ENCODE measurements at regions not wholly inside any gene's neighbourhood (a gene's known extent, or its start where the extent isn't known, plus 50 kb on each side); places are given as distances from the start of the nearest gene placed in this dataset.
"Not testable (repeated sequence)": the region's sequence is repeated elsewhere in the genome, so short reads cannot be mapped to it uniquely, and the experiment has no call there.

- peaks cover 6% of the 10 kb centered on the region for H3K36me3 Mint-ChIP-seq (ENCODE audit: low read depth)
Observed at GRCh38 chr1:199029855-199030254, 391.0 kb downstream of the PTPRC start.

GRCh38 chr1:199030541-199030940 lies 391.7 kb downstream of the PTPRC start:
- not testable (repeated sequence) for H3K4me1 Mint-ChIP-seq; H3K4me3 Mint-ChIP-seq; H3K27ac Mint-ChIP-seq; H3K36me3 Mint-ChIP-seq (ENCODE audit: low read depth); H3K27me3 Mint-ChIP-seq (ENCODE audit: low read depth); H3K9me3 Mint-ChIP-seq

More at GRCh38 chr1:199029855-199030254, 391.0 kb downstream of the PTPRC start:
- Mint-ChIP-seq H3K27me3 (ENCODE audit: low read depth) (no peaks in the 10 kb centered on the region), H3K27ac (no peak overlapping the region), H3K4me1 (no peaks in the 10 kb centered on the region), H3K4me3 (no peak overlapping the region), H3K9me3 (peaks cover 9% of the 10 kb centered on the region)
- no peak for TF ChIP-seq CTCF (IDR thresholded peaks at IDR 0.05; ENCODE audit: unreplicated experiment in 3 of 3)

GRCh38 chr1:199031170-199031569 lies 392.3 kb downstream of the PTPRC start:
- H3K4me3 Mint-ChIP-seq; H3K36me3 Mint-ChIP-seq (ENCODE audit: low read depth); H3K27me3 Mint-ChIP-seq (ENCODE audit: low read depth); H3K4me1 Mint-ChIP-seq; H3K27ac Mint-ChIP-seq; H3K9me3 Mint-ChIP-seq: not testable (repeated sequence)

GRCh38 chr1:199032479-199032878 lies 393.6 kb downstream of the PTPRC start:
- not testable (repeated sequence) for H3K27me3 Mint-ChIP-seq (ENCODE audit: low read depth); H3K4me3 Mint-ChIP-seq; H3K36me3 Mint-ChIP-seq (ENCODE audit: low read depth); H3K4me1 Mint-ChIP-seq; H3K9me3 Mint-ChIP-seq; H3K27ac Mint-ChIP-seq

GRCh38 chr1:199033661-199034060 lies 394.8 kb downstream of the PTPRC start:
- Mint-ChIP-seq H3K27me3 (ENCODE audit: low read depth) (no peaks in the 10 kb centered on the region), H3K27ac (no peak overlapping the region), H3K4me3 (no peak overlapping the region), H3K4me1 (no peaks in the 10 kb centered on the region), H3K9me3 (peaks cover 7% of the 10 kb centered on the region), H3K36me3 (ENCODE audit: low read depth) (peaks cover 6% of the 10 kb centered on the region)
- no peak for TF ChIP-seq CTCF (IDR thresholded peaks at IDR 0.05; ENCODE audit: unreplicated experiment in 3 of 3)

- peaks cover 3% of the 10 kb centered on the region for H3K27me3 Mint-ChIP-seq (ENCODE audit: low read depth)
- no peak for TF ChIP-seq CTCF (IDR thresholded peaks at IDR 0.05; ENCODE audit: unreplicated experiment in 3 of 3)
Observed at GRCh38 chr1:199038156-199038555, 399.3 kb downstream of the PTPRC start.

GRCh38 chr1:199040076-199040905 lies 401.5 kb downstream of the PTPRC start:
- TF ChIP-seq CTCF (IDR thresholded peaks at IDR 0.05; ENCODE audit: unreplicated experiment in 3 of 3): no peak
- Mint-ChIP-seq H3K4me1 (no peaks in the 10 kb centered on the region), H3K27me3 (ENCODE audit: low read depth) (peaks cover 3% of the 10 kb centered on the region), H3K36me3 (ENCODE audit: low read depth) (no peaks in the 10 kb centered on the region), H3K27ac (no peak overlapping the region), H3K9me3 (no peaks in the 10 kb centered on the region), H3K4me3 (no peak overlapping the region)

More at GRCh38 chr1:199038156-199038555, 399.3 kb downstream of the PTPRC start:
- no peak overlapping the region for H3K27ac Mint-ChIP-seq
- H3K9me3 Mint-ChIP-seq: no peaks in the 10 kb centered on the region
- H3K4me3 Mint-ChIP-seq: no peak overlapping the region
- H3K36me3 Mint-ChIP-seq (ENCODE audit: low read depth): no peaks in the 10 kb centered on the region
- H3K4me1 Mint-ChIP-seq: no peaks in the 10 kb centered on the region
